Cardiac muscle cell (in vitro differentiated cells and primary cell): ENCODE measurements at regions not wholly inside any gene's neighbourhood (a gene's known extent, or its start where the extent isn't known, plus 50 kb on each side); places are given as distances from the start of the nearest gene placed in this dataset.
"Not testable (repeated sequence)": the region's sequence is repeated elsewhere in the genome, so short reads cannot be mapped to it uniquely, and the experiment has no call there.

Experiments
- DNase-seq, 2 donors: peaks; one replicate each; pipeline versions ENCODE4 v3.0.0 to v3.0.0-alpha.2; 2010 to 2017; ENCODE audit warnings: low read depth in 1 of 2, low spot score in 1 of 2
- H3K27ac ChIP-seq: fragments of 200-600 bp; sonication (generic); 2 replicates; pipeline ENCODE4 v1.5.1; 2016
- H3K27me3 ChIP-seq: fragments of 200-600 bp; sonication (generic); 2 replicates; pipeline ENCODE4 v1.6.0; 2016; ENCODE audit warnings: control low read depth
- H3K36me3 ChIP-seq: fragments of 200-600 bp; sonication (generic); 2 replicates; pipeline ENCODE4 v1.5.1; 2016; ENCODE audit warnings: control low read depth
- H3K4me1 ChIP-seq: fragments of 200-600 bp; sonication (generic); 2 replicates; pipeline ENCODE4 v1.8.1; 2017; ENCODE audit warnings: low read depth, mild to moderate bottlenecking, mixed run types
- H3K4me3 ChIP-seq: fragments of 200-600 bp; sonication (generic); 2 replicates; pipeline ENCODE4 v1.5.1; 2016; ENCODE audit warnings: mild to moderate bottlenecking
- H3K9me3 ChIP-seq: fragments of 200-600 bp; sonication (generic); 2 replicates; pipeline ENCODE4 v1.5.1; 2017; ENCODE audit warnings: low read depth, mild to moderate bottlenecking, control low read depth
- CTCF ChIP-seq: IDR thresholded peaks from 2 replicates; pipeline ENCODE4 v1.5.1; 2012; ENCODE audit warnings: low read depth, mild to moderate bottlenecking, low read length

- Histone ChIP-seq H3K27me3 (no peaks in the 10 kb centered on the region), H3K4me1 (no peaks in the 10 kb centered on the region), H3K27ac (no peak overlapping the region), H3K36me3 (no peaks in the 10 kb centered on the region), H3K4me3 (no peak overlapping the region), H3K9me3 (no peaks in the 10 kb centered on the region)
- no peak for DNase-seq
- no peak for TF ChIP-seq CTCF
These were observed 83.6 kb upstream of the CCDC39 start for GRCh38 chr3:180762866-180763265.

GRCh38 chr3:180764481-180764880, 85.2 kb upstream of the CCDC39 start:
- H3K36me3 ChIP-seq = no peaks in the 10 kb centered on the region
- H3K9me3 ChIP-seq = no peaks in the 10 kb centered on the region
- no peak overlapping the region for H3K4me3 ChIP-seq
- H3K27me3 ChIP-seq = no peaks in the 10 kb centered on the region
- no peak for TF ChIP-seq CTCF
- H3K27ac ChIP-seq = no peak overlapping the region
- DNase-seq = no peak
- H3K4me1 ChIP-seq = no peaks in the 10 kb centered on the region

GRCh38 chr3:180770639-180771038, 91.3 kb upstream of the CCDC39 start:
- no peak overlapping the region for H3K27ac ChIP-seq
- H3K4me1 ChIP-seq = no peaks in the 10 kb centered on the region
- DNase-seq = no peak
- no peak overlapping the region for H3K4me3 ChIP-seq
- TF ChIP-seq CTCF = no peak
- H3K36me3 ChIP-seq = no peaks in the 10 kb centered on the region
- no peaks in the 10 kb centered on the region for H3K27me3 ChIP-seq
- no peaks in the 10 kb centered on the region for H3K9me3 ChIP-seq

- H3K4me1 ChIP-seq = no peaks in the 10 kb centered on the region
- TF ChIP-seq CTCF = no peak
- no peak for DNase-seq
- H3K27me3 ChIP-seq = no peaks in the 10 kb centered on the region
- H3K36me3 ChIP-seq = no peaks in the 10 kb centered on the region
- no peak overlapping the region for H3K4me3 ChIP-seq
- no peaks in the 10 kb centered on the region for H3K9me3 ChIP-seq
- H3K27ac ChIP-seq = no peak overlapping the region
These were observed 97.1 kb upstream of the CCDC39 start for GRCh38 chr3:180776433-180776832.

- Histone ChIP-seq H3K9me3 (no peaks in the 10 kb centered on the region), H3K36me3 (no peaks in the 10 kb centered on the region), H3K27me3 (no peaks in the 10 kb centered on the region), H3K27ac (no peak overlapping the region), H3K4me1 (no peaks in the 10 kb centered on the region), H3K4me3 (no peak overlapping the region)
- no peak for TF ChIP-seq CTCF
- no peak for DNase-seq
These were observed 103.1 kb upstream of the CCDC39 start for GRCh38 chr3:180782195-180782984.

GRCh38 chr3:180786227-180786626, 106.9 kb upstream of the CCDC39 start:
- H3K4me1 ChIP-seq, H3K27ac ChIP-seq, H3K4me3 ChIP-seq, DNase-seq, H3K36me3 ChIP-seq, H3K27me3 ChIP-seq, H3K9me3 ChIP-seq: not testable (repeated sequence)
